ENCODE measurements at regions not wholly inside any gene's neighbourhood (a gene's known extent, or its start where the extent isn't known, plus 50 kb on each side); places are given as distances from the start of the nearest gene placed in this dataset.

DNA sequence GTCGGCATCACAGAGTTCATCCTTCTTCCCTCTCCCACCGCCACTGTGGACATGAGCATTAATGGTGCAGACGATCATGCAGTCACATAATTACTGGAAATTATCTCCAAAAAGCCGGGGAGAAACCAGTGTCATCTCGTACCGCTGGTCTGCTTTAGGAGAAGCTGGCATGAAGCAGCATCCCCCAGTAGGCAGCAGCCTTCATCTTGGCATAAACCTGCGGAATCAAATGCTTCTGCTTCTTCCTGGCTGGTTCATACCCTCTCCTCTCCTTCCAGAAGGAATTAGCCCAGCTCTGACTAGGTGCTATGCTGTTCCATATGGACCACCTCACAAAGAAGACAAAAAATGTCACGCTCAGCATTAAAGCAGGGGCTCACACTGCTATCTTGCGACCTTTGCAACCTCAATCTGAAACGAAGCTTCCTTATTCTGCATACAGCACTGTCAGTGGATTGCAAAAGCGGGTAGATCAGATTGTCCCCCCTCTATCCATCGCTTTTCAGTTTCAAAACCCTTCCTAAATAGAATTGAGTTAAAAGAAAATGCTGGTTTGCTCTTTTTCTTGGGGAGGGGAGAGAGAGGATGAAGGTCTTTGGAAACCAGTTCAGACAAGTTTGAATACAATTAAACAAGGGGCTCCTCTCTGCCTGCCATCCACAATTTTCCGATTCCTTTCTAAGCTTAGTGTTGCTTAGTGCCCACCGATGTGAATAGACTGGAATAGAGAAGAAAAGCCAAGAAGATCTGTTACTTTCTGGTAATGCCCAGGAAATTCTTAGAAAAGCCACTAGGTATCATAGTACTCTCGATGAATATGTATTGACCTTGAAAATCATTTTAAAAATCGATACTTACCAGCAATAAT is 212.1 kb upstream of the ZNF521 start:
- TF ChIP-seq, protein P1, sequence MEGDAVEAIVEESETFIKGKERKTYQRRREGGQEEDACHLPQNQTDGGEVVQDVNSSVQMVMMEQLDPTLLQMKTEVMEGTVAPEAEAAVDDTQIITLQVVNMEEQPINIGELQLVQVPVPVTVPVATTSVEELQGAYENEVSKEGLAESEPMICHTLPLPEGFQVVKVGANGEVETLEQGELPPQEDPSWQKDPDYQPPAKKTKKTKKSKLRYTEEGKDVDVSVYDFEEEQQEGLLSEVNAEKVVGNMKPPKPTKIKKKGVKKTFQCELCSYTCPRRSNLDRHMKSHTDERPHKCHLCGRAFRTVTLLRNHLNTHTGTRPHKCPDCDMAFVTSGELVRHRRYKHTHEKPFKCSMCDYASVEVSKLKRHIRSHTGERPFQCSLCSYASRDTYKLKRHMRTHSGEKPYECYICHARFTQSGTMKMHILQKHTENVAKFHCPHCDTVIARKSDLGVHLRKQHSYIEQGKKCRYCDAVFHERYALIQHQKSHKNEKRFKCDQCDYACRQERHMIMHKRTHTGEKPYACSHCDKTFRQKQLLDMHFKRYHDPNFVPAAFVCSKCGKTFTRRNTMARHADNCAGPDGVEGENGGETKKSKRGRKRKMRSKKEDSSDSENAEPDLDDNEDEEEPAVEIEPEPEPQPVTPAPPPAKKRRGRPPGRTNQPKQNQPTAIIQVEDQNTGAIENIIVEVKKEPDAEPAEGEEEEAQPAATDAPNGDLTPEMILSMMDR (IDR thresholded peaks at IDR 0.05): no peak

DNA sequence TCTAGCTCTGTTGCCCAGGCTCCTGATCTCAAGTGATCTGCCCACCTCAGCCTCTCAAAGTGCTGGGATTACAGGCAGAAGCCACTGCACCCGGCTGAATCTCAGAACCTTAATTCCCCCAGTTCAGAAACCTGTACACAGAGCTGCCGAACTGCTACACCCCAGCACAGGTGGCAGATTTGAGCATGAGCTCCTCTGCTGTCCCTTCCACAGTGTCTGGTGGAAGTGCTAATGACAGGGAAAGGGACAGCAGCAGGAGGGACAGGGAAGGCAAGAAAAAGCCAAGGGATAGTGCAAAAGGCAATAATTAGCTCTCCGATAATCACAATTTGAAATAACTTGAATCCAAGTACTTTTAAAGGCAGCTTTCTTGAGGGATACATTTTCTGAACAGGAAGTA is 211.4 kb upstream of the ZNF521 start:
- TF ChIP-seq, protein P1 (IDR thresholded peaks at IDR 0.05): no peak
- no peak for ATAC-seq (ENCODE audit: low FRiP score)
- no peak for DNase-seq (ENCODE audit: low spot score)

More for the DNA sequence above, 212.1 kb upstream of the ZNF521 start:
- no peak for ATAC-seq (ENCODE audit: low FRiP score)
- no peak for DNase-seq (ENCODE audit: low spot score)

DNA sequence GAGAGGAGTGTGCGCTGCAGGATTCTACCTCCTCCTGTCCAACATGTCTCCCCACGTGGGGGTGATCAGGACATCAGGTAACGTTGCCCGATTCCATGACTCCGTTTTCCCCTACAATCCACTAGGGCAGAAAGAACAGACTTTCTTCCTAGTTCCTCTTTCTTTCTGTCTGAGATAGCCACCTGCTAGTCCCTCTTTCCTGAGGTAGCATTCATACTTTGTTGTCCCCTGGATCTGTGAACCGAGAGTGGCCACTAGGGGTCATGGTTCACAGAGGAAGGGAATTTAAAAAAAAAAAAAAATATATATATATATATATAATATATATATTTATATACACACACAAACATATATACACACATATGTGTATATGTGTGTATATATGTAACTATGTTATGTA is 210.0 kb upstream of the ZNF521 start:
- ATAC-seq (ENCODE audit: low FRiP score) (no peak), DNase-seq (ENCODE audit: low spot score) (no peak)
- TF ChIP-seq, protein P1 (IDR thresholded peaks at IDR 0.05): no peak

DNA sequence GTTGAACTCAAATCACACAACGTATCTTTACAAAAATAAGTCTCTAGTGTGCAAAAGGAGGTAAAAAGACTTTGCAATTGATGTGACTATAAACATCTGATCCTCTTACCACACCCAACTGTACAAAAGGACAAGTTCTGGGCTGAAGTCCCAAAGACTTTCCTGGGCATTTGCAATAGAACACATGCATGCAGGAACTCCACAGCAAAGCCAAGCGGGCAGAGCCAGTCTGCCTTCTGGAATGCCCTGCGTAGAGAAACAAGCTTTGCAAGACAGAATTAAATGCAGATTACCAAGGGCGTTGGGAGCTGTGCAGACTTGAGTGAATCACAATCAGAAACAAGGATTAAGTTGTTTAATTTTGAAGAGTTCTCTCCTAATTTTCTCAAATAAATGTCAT is 208.4 kb upstream of the ZNF521 start:
- DNase-seq (ENCODE audit: low spot score): no peak

DNA sequence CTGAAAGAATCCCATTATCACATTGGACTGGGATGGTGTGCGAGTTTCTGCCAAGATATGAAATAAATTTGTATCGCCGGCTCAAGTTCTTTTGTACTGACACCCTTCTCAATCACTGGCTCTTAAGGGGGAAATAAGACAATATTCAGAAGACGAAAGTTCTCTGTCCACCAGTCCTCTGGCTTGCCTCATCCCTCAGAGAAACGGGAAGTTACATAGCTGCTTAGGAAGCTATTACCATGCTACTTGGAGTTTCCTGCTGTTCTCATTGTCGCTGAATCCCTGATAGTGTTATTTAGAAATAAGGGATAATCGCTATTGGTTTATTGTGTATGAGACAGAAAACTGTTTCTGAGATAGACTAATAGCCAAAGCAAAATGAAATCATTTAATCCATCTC is 205.0 kb upstream of the ZNF521 start:
- TF ChIP-seq, protein P1 (IDR thresholded peaks at IDR 0.05): no peak
- DNase-seq (ENCODE audit: low spot score) (no peak), ATAC-seq (ENCODE audit: low FRiP score) (no peak)

More for the DNA sequence above, 208.4 kb upstream of the ZNF521 start:
- no peak for ATAC-seq (ENCODE audit: low FRiP score)
- TF ChIP-seq, protein P1 (IDR thresholded peaks at IDR 0.05): no peak

DNA sequence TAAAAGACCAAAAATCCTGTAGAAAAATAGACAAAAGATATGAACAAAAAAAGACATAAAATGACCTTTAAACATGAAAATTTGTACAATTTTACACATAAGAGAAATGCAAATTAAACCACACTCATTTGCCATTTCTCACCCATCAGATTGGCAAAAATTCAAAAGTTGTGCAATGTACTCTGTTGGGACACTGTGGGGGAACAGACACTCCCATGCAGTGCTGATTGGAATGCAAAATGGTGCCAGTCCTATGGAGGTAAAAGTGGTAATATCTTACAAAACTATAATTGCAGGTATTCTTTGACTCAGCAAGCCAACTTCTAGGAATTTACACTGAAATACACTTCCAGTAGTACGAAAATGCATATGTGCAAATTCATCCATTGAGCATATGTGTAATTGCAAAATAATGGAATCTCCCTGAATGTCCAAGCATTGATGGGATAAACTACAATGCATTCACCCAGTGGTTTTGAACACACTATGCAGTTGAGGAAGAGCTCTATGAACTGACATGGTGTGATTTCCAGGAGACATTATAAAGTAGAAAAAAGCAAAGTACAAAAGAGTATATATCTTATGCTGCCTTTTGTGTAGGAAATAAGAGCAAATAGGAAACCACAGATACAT is 201.8 kb upstream of the ZNF521 start:
- ATAC-seq (ENCODE audit: low FRiP score) (no peak), DNase-seq (ENCODE audit: low spot score) (no peak)
- TF ChIP-seq, protein P1 (IDR thresholded peaks at IDR 0.05): no peak

All from omental fat pad (tissue), 3 donors.